ENCODE measurements at regions not wholly inside any gene's neighbourhood (a gene's known extent, or its start where the extent isn't known, plus 50 kb on each side); places are given as distances from the start of the nearest gene placed in this dataset.

DNA sequence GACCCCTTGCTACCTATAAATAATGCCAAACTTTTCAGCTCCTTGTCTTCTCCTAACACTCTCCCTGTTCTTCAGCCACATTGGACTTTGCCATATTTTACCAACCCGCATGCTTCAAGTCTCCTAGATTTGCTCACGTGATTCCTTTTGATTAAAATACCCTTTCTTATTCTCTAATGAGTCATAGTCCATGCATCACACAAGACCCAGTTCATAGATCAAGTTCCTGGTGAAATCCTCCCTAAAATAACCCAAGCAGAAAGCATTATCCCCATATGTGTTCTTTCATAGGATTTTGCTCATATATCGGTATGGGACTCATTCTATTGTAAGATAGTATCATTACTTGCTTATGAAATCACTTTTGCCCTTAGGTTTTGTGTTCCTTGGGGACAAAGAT is 108.9 kb upstream of the STXBP5 start:
- DNase-seq: no peak

DNA sequence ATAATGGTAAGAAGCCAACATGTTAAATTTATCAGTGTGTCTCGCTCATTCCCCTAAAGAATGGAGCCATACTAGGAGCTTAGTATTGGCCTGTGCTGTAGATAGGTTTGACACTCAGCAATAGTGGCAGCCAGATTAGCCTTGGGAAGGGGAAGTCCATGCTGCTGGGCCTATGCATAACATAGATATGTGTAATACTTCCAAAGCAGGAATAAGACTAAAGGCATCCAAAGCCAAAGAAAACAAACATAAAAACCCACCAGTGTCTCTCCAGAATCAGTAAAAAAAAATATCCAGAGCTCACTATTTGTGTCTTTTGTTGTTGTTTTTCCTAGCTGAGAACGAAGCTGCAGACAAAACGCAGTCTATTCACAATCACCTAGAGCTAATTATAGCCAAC is 104.2 kb upstream of the STXBP5 start:
- no peak for DNase-seq

DNA sequence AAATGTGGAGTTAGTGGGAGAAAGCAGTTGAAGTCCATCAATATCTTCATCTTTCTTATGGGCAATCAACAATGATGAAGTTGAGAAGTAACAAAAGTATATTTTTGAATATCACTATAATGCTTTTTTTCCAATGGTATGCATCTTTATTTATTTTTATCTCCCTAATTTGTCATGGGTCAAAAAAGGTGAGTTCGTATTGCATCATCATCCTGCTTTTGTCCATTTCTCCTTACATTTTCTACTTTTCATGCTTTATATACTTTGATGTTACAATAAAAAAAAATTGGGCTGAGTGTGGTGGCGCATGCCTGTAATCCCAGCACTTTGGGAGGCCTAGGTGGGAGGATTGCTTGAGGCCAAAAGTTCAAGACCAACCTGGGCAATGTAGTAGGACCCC is 101.2 kb upstream of the STXBP5 start:
- no peak for DNase-seq

DNA sequence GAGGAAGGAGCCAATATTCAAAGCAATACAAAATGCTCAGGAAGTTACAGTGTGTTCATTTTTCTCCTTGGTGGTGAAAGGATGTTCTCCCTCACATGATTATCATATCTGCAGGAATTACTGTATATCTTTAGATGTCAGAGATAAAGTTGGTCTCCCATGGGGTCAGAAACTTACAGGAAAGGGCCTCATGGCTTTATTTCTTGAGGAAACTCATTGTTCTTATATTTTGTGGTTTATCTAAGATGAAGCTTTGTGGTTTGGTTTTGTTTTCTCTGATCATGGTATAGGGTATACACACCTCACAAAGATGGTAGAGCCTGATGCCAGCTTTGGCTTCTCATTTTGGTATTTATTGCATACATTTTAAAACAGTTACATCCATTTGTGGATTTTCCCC is 100.5 kb upstream of the STXBP5 start:
- DNase-seq: no peak

DNA sequence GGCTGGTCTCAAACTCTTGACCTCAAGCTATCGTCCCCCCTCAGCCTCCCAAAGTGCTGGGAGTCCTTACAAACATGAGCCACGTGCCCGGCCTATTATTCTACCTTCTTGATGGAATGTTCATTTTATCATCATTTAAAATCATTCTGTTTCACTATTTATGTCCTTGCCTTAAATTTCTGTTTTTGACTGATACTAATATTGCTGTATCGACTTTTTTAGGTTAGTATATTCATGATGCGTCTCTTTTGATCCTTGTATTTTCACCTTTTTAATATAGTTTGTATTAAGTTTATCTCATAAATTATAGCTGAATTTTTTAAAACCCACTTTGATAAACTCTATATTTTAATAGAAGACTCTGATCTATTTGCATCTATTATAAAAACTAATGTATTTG is 98.4 kb upstream of the STXBP5 start:
- no peak for DNase-seq

DNA sequence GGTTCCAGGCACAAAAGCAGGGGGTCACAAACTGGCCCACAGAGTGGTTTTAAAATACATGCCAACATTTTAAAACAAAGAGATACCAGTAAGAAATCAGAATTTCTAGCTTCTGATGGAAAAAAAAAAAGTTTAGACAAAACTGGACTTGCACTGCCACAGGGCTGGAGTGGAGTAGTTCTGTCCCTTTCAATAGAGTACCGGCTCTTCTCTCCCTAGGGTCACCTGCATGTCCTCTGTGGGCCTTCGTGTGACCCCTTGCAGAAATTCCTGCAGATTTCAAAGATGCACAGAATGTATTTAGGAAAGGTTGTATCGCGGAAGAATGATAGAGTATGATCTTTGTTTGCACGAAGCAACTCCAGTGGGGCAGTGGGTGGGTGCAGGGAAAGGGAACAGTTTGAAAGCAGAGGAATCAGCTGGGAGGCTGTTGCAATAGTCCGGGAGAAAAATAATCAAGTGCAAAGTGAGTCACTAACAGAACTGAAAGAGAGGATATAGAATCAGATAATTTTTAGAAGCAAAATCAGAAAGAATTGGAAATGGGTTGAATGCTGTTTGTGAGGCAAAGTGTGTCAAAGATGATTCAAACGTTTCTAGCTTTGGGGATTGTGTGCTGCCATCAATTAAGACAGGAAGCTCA is 97.3 kb upstream of the STXBP5 start:
- no peak for DNase-seq

DNA sequence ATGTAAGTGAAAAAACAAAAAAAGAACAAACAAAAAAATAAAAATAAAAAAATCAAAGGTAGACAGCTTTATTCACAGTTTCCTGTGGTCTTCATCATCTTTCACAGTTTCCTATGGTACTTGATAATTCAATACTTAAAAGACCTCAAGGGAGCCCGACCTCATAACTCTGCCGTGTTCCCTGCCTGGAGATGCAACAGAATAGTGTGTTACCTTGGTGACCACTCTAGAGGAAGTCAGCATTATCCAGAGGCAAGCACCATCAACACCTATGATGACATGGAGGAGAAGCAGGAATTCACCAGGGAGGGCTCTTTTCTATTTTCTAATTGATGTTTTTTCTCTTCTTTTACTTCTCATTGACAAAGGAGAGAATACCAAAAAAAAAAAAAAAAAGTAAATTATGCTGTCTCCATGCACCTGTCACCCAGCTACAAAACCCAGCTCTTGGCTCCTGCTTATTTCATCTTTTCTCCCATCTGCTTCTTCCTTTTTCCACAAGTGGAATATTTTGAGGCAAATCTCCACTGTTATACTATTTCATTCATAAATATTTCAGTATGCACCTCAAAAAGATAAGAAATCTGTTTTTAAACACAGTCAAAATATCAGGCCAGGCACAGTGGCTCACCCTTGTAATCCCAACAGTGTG is 95.8 kb upstream of the STXBP5 start:
- peak; percentile 48 for DNase-seq

DNA sequence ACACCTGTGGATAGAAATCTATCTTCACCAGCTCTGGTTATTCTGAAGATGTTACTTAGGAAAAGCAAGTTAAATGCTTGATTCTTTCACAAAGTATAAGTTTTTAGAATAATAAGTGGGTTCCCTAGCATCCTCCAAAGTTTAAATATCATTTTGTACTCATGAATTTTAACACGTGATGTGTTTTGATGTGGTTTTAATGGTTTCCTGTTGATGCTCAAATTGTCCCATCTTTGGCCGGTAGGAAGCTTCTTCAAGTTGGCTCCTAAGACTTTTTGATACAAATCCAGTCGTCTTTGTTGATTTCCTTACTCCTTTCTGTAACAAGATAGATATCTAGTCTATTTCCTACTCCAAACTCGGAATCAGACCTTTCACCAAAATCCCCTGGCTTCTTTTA is 94.5 kb upstream of the STXBP5 start:
- DNase-seq: no peak

GRCh38 chr6:147116056-147116455 is 88.2 kb upstream of the STXBP5 start:
- no peak for DNase-seq

DNA sequence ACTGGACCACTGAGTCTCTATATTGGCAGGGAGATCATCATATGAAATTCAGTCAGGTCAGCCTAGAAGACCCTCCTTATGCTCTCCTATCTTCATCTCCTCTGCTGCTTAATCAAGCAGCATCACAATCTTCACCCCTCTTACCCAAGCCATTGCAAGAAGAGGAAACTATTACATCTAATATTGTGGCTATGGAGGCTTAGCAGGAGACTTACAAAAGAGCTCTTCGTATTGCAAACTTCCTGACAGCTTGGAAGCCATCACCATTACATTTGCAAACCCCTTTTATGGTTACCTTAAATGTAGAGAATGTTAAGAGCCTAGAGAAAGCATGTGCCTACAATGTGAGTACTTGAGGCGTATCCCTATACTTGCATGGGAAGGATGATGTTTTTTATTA is 87.2 kb upstream of the STXBP5 start:
- DNase-seq: no peak

DNA sequence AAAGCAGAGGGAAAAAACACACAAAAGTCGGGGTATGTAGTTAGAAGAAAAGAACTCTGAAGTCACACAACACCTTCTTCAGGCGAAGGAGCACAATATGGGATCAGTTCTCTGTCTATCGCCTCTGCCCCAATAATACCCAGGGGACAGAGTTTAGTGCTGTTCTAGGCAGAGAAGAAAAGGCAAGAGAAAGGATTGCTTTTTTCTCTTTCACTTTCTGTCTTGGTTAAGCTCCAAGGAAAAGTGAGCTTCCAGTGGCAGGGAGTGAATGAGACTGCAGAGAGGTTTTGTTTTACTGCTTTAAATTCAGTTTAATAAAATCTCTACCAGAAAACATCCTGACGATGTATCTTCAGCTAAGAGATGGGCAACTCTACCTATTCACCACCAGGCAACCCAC is 86.6 kb upstream of the STXBP5 start:
- DNase-seq: no peak

DNA sequence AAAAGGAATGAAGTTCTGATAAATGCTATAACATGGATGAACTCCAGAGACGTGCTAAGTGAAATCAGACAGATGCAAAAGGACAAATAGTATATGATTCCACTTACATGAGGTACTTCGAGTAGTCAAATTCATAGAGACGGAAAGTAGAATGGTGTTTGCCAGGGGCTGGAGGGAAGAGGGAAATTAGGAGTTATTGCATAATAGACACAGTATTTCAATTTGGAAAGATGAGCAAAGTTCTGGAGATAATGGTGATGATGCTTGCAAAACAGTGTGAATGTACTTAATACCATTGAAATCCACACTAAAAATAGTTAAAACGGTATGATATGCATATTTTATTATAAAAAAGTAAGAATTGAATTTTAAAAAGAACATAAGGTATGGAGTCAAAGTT is 84.9 kb upstream of the STXBP5 start:
- no peak for DNase-seq

GRCh38 chr6:147122823-147123222 is 81.4 kb upstream of the STXBP5 start:
- DNase-seq: no peak

- no peak for DNase-seq
Observed at GRCh38 chr6:147126618-147127022, 77.6 kb upstream of the STXBP5 start.

DNA sequence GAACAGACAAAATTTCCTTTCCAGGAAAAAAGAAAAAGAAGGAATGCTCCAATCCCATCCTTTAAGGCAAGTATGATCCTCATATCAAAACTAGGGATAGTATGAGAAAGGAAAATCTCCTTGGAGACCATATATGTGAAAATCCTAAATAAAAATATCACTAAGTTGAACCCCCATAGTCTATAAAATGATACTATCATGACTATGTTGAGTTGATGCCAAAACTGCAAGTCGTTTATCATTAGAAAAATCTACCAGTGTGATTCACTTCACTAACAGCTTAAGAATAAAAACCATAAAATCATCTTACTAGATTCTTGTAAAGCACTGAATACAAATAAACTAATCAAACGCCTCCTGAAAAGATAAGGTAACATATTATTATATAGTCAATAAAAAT is 76.6 kb upstream of the STXBP5 start:
- DNase-seq: no peak

DNA sequence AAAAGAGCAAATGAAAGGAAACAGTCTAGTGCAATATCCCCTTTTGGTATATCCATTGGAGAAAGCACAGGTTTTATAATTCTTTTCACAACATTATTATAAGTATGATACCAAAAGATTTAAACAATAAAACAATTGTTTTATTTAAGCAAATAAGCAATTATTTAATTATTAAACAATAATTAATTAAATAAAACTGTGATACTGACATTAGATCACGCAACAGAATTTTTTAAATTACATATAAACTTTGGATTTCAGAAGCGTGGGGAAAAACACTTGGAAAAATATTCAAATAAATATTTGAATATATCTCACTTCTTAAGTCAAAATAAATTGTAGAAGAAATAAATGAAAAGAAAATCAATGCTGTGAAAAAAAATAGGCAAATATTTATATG is 76.2 kb upstream of the STXBP5 start:
- no peak for DNase-seq

GRCh38 chr6:147131532-147132128 is 72.6 kb upstream of the STXBP5 start:
- no peak for DNase-seq

- DNase-seq: peak; percentile 24
Observed at GRCh38 chr6:147132889-147133288, 71.3 kb upstream of the STXBP5 start.

DNA sequence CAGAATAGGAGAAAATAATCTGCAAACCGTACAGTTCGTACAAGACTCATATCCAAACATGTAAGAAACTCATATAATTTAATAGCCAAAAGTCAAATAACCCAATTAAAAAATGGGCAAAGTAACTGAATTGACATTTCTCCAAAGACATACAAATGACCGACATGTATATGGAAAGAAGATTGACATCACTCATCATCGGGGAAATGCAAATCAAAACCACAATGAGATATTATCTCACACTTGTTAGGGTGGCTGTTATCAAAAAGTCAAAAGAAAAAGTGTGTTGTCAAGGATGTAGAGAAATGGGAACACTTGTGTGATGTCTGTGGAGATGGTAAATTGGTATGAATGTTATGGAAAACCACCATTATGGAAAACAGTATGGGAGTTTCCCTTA is 70.5 kb upstream of the STXBP5 start:
- DNase-seq: no peak

DNA sequence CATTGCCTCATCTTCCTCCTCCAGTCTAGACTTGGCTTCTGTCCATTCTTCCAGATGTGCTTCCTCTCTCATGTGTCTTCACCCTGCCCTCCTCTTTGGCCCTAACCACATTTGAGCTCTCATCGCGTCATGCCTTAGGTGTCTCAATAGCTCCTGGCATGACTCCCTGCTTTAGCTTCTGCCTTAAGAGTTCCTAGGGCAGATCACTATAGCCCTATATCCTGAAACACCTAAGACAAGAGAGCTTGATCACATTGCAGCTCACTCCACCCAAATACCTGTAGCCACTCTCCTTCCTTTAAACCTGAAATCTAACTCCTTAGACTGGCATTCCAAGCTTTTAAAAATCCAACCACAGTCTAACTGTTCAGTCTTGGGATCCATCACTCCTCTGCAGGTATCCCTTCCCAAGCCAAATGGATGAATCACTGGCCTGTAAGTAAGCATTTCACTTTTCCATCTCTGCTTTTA is 69.0 kb upstream of the STXBP5 start:
- no peak for DNase-seq

GRCh38 chr6:147136057-147136456 is 68.2 kb upstream of the STXBP5 start:
- no peak for DNase-seq

DNA sequence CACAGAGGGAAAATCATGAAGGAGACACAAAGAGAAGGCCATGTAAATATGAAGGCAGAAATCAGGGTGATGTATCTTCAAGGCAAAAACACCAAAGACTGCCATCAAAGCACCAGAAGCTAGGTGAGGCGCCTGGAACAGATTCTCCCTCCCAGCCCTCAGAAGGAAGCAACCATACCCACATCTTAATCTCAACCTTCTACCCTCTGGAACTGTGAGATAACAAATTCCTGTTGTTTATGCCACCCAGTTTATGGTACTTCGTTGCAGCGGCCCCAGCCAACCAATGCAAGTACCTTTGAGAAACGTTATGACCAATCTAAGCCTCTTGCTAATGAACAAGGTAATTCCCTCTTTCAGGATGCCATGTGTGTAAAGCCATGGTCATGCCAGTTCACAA is 66.2 kb upstream of the STXBP5 start:
- no peak for DNase-seq

DNA sequence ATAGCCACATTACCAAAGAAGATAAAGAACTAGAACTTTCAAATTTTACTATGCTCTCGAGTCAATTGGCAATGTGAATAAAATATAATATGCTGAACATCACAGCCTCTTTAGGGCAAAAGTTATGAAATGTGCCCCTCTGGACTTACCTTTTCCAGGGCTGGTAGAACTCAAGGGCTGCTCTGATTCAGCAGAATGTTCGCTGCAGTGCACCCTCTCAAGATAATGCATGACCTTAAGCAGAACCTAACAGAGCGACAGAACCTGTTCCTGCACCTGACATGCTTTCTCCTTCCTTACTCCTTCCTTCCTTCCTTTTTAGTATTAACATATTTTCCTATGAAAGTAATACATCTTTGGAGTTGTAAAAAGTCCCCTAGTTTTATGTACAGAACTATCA is 65.4 kb upstream of the STXBP5 start:
- no peak for DNase-seq

DNA sequence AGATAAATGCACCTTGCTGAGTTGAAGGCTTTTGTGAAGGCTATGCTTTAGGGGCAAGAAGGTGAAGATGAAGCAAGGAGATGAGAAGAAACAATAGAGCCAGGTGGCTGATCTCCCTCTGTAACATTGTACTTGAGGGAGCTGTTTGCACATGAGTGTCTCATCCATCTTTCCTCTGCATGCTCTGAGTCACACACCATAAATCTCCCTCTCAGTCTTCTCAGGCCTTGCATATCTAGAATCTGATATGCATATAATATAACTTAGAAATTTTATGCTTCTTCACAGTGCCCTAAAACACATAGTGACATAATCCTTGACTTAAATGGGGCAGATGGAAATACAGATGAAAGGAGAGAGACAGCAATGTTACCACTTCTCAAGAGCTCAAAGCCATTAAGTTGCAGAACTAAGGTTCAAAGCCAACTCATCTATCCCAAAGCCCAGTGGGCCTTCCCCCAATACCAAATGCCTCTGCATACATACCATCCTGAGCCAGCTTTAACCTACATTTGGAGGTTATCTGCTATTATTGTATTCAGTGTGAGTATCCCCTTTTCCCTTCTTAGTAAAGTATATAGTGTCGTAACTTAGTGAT is 62.4 kb upstream of the STXBP5 start:
- no peak for DNase-seq

Measured in NCI-H1417 treated with DMSO at 0.1 percent for 48 hours (cell line).